ENCODE measurements at regions not wholly inside any gene's neighbourhood (a gene's known extent, or its start where the extent isn't known, plus 50 kb on each side); places are given as distances from the start of the nearest gene placed in this dataset.

DNA sequence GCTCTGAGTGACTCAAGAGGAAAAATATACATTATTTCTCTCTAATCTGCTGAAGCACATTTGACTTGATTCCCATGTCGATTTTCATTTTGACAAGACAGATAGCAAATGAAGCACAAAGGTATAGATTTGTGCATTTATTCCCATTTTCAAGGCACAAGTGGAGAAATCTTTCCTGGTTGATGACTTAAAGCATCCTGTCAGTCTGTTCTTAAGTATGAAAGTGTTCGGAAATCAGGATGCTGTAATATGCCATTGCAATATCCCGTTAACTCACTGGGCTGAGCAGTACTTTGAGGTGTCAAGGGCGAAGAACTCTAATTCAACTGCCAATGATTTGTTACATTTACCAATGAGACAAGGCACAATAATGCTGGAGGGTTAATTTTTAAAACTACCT, 185.2 kb upstream of the LRP1B start:
- H4K5ac ChIP-seq (ENCODE audit: insufficient read length, low read depth, low read length) = no peak overlapping the region
- no peak overlapping the region for H3K4ac ChIP-seq (ENCODE audit: low read depth, low read length)
- H3K27me3 Mint-ChIP-seq (ENCODE audit: low read depth) = no peaks in the 10 kb centered on the region
- H2AFZ ChIP-seq (ENCODE audit: low read length) = no peak overlapping the region
- H4K8ac ChIP-seq (replicated peaks; ENCODE audit: insufficient read length, low read depth, low read length) = no peak overlapping the region
- no peak overlapping the region for H2BK120ac ChIP-seq (ENCODE audit: low read depth, low read length, poor library complexity, severe bottlenecking)
- DNase-seq = no peak
- no peak overlapping the region for H2BK12ac ChIP-seq (ENCODE audit: insufficient read length, low read depth, low read length)
- H4K20me1 ChIP-seq (ENCODE audit: control insufficient read depth, insufficient read depth, insufficient read length) = no peaks in the 10 kb centered on the region
- H3K14ac ChIP-seq (ENCODE audit: insufficient read depth, low read length) = no peak overlapping the region
- no peaks in the 10 kb centered on the region for H3K9me3 ChIP-seq (ENCODE audit: control insufficient read depth, low read depth, low read length)
- no peak overlapping the region for H3K4me2 ChIP-seq (ENCODE audit: insufficient read depth, insufficient read length, low read length)
- no peak overlapping the region for H3T11ph ChIP-seq (ENCODE audit: low read length)
- H3K4me3 Mint-ChIP-seq = no peak overlapping the region
- H3K79me2 ChIP-seq (ENCODE audit: insufficient read depth, low read length) = no peaks in the 10 kb centered on the region
- no peak overlapping the region for H3K27ac Mint-ChIP-seq
- no peaks in the 10 kb centered on the region for H3K79me1 ChIP-seq (ENCODE audit: insufficient read depth, low read depth, low read length, poor library complexity, severe bottlenecking)
- H2AK5ac ChIP-seq (ENCODE audit: insufficient read length, low read length) = no peak overlapping the region
- no peak overlapping the region for H2BK20ac ChIP-seq (ENCODE audit: low read depth, low read length, poor library complexity, severe bottlenecking)
- no peak overlapping the region for H2BK15ac ChIP-seq (ENCODE audit: low read depth, low read length)
- H3K18ac ChIP-seq (ENCODE audit: insufficient read length, low read depth, low read length) = no peak overlapping the region
- no peaks in the 10 kb centered on the region for H3K27me3 ChIP-seq (ENCODE audit: insufficient read depth, low read length)
- no peak overlapping the region for H3K27ac ChIP-seq (ENCODE audit: insufficient read length, low read depth, low read length)
- peaks cover 0 to 15% (median 7%) of the 10 kb centered on the region in 3 experiments; a peak in 4 of 7 replicates for H3K36me3 Mint-ChIP-seq (ENCODE audit: insufficient read depth in 1 of 3, low read depth in 3 of 3)
- peaks cover 13 to 15% of the 10 kb centered on the region in 2 experiments for H3K9me3 Mint-ChIP-seq
- H3K4me1 Mint-ChIP-seq = no peaks in the 10 kb centered on the region
- WGBS (ENCODE audit: extremely low coverage, insufficient read length, low lambda C conversion rate) = no CpG with 5 or more reads among the region's 4 CpGs
- H4K91ac ChIP-seq (ENCODE audit: insufficient read length, low read depth, low read length) = no peak overlapping the region
- H3K23ac ChIP-seq (ENCODE audit: insufficient read length, low read depth, low read length) = no peak overlapping the region
- TF ChIP-seq, protein P1, sequence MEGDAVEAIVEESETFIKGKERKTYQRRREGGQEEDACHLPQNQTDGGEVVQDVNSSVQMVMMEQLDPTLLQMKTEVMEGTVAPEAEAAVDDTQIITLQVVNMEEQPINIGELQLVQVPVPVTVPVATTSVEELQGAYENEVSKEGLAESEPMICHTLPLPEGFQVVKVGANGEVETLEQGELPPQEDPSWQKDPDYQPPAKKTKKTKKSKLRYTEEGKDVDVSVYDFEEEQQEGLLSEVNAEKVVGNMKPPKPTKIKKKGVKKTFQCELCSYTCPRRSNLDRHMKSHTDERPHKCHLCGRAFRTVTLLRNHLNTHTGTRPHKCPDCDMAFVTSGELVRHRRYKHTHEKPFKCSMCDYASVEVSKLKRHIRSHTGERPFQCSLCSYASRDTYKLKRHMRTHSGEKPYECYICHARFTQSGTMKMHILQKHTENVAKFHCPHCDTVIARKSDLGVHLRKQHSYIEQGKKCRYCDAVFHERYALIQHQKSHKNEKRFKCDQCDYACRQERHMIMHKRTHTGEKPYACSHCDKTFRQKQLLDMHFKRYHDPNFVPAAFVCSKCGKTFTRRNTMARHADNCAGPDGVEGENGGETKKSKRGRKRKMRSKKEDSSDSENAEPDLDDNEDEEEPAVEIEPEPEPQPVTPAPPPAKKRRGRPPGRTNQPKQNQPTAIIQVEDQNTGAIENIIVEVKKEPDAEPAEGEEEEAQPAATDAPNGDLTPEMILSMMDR (conservative IDR thresholded peaks at IDR 0.05) = no peak
- H3K23me2 ChIP-seq (ENCODE audit: insufficient read length, low read depth, low read length, poor library complexity, severe bottlenecking) = no peaks in the 10 kb centered on the region
- no peak overlapping the region for H3K56ac ChIP-seq (ENCODE audit: insufficient read length, low read depth, low read length)
- no peaks in the 10 kb centered on the region for H3K4me1 ChIP-seq (ENCODE audit: insufficient read depth, low read length)
- H3K9ac ChIP-seq (ENCODE audit: extremely low read depth, insufficient read length, low read length) = no peak overlapping the region
- H2BK5ac ChIP-seq (ENCODE audit: insufficient read length, low read length) = no peak overlapping the region

Measured in H9 (cell line).